GM12878 (cell line): ENCODE measurements at regions not wholly inside any gene's neighbourhood (a gene's known extent, or its start where the extent isn't known, plus 50 kb on each side); places are given as distances from the start of the nearest gene placed in this dataset.

Experiments
- ATAC-seq: fragments of 200-7000 bp; cut with Tn5 transposase; 3 replicates; pipeline ENCODE4 v1.9.1; 2020; ENCODE audit warnings: mild to moderate bottlenecking, moderate library complexity
- BruUV-seq: library from RNA; stranded (reverse); fragments of 400-500 nt; replicated peaks from 2 replicates; lab custom pipeline; 2021; lab: Mats Ljungman, UMichigan
- CTCF ChIA-PET: fragments of 300-600 bp; sonication (Branson Sonifier 250); formaldehyde crosslinking; extraction: SDS; loops from one replicate; lab custom pipeline; 2021; ENCODE audit warnings: inconsistent platforms; lab: Yijun Ruan, JAX
- POLR2A ChIA-PET: fragments of 350-600 bp; formaldehyde crosslinking; extraction: SDS; loops from one replicate; lab custom pipeline; 2021; ENCODE audit warnings: inconsistent platforms; lab: Charles Lee
- RAD21 ChIA-PET: fragments of 300-600 bp; sonication (Branson Sonifier 250); formaldehyde crosslinking; loops from one replicate; lab custom pipeline; 2023; ENCODE audit warnings: antibody characterized with exemption; ENCODE audit not compliant: unreplicated experiment; lab: Charles Lee
- SMC1A ChIA-PET: fragments of 300-600 bp; sonication (Branson Sonifier 250); formaldehyde crosslinking; loops from one replicate; lab custom pipeline; 2023; ENCODE audit not compliant: unreplicated experiment, uncharacterized antibody; lab: Charles Lee
- DNase-seq: peaks from one replicate; pipeline ENCODE4 v3.0.0-alpha.2; 2011; ENCODE audit warnings: low read depth, low spot score
- FAIRE-seq: peaks from 3 replicates; lab custom pipeline; 2011; peaks lifted over from hg19 to GRCh38; lab: Jason Lieb, UNC
- H2AFZ ChIP-seq: 2 replicates; pipeline ENCODE4 v1.6.0; 2011; ENCODE audit warnings: low read depth, low read length, control low read depth; ENCODE audit not compliant: control insufficient read depth
- H3K27ac ChIP-seq: 2 replicates; pipeline ENCODE4 v1.5.1; 2011; ENCODE audit warnings: control low read depth; ENCODE audit not compliant: control insufficient read depth, insufficient read depth
- H3K27me3 ChIP-seq, 2 experiments: replicated peaks in 1 of 2; 2 replicates each; pipeline versions ENCODE4 v1.6.0 to v1.6.1; 2011; ENCODE audit warnings: low read length in 1 of 2; ENCODE audit not compliant: control insufficient read depth in 2 of 2, insufficient read depth in 2 of 2
- H3K36me3 ChIP-seq, 2 experiments: 2 replicates each; pipeline ENCODE4 v1.5.1; 2011; ENCODE audit warnings: low read length in 1 of 2; ENCODE audit not compliant: control insufficient read depth in 2 of 2, insufficient read depth in 2 of 2
- H3K4me1 ChIP-seq: 2 replicates; pipeline ENCODE4 v1.6.1; 2011; ENCODE audit warnings: mild to moderate bottlenecking, low read length, moderate library complexity, mixed read lengths; ENCODE audit not compliant: control insufficient read depth, insufficient read depth
- H3K4me2 ChIP-seq: 2 replicates; pipeline ENCODE4 v1.6.0; 2011; ENCODE audit warnings: control low read depth; ENCODE audit not compliant: control insufficient read depth, insufficient read depth
- H3K4me3 ChIP-seq: fragments of 200-600 bp; sonication (generic); 2 replicates; pipeline ENCODE4 v1.5.1; 2016
- H3K79me2 ChIP-seq: 2 replicates; pipeline ENCODE4 v1.6.0; 2011; ENCODE audit warnings: low read length; ENCODE audit not compliant: control insufficient read depth, insufficient read depth
- H3K9ac ChIP-seq: 2 replicates; pipeline ENCODE4 v1.8.0; 2011; ENCODE audit warnings: low read length, control low read depth, mixed read lengths; ENCODE audit not compliant: control insufficient read depth, insufficient read depth
- H3K9me3 ChIP-seq: replicated peaks from 3 replicates; pipeline ENCODE4 v1.5.1; 2011; ENCODE audit warnings: mild to moderate bottlenecking, low read length; ENCODE audit not compliant: control insufficient read depth, insufficient read depth
- H4K20me1 ChIP-seq: 2 replicates; pipeline ENCODE4 v1.6.0; 2011; ENCODE audit not compliant: control insufficient read depth, insufficient read depth
- CHD4 ChIP-seq: fragments of 200-600 bp; sonication (generic); IDR thresholded peaks from 2 replicates; pipeline ENCODE4 v1.6.1; 2016; ENCODE audit warnings: mild to moderate bottlenecking
- NFYA ChIP-seq: IDR thresholded peaks from 2 replicates; pipeline ENCODE4 v1.6.1; 2011; ENCODE audit warnings: low read depth, mild to moderate bottlenecking, low read length, improper control_type of control experiment, borderline replicate concordance
- PAX8 ChIP-seq: fragments of 450-650 bp; IDR thresholded peaks from 2 replicates; pipeline ENCODE4 v1.6.1; 2017; ENCODE audit warnings: mild to moderate bottlenecking, moderate library complexity
- RCOR1 ChIP-seq: conservative IDR thresholded peaks from 2 replicates; pipeline ENCODE4 v1.6.1; 2012; ENCODE audit warnings: low read depth, low read length, improper control_type of control experiment
- RFX5 ChIP-seq: IDR thresholded peaks from 2 replicates; pipeline ENCODE4 v1.6.1; 2011; ENCODE audit warnings: low read depth, low read length, improper control_type of control experiment
- SMAD5 ChIP-seq: IDR thresholded peaks from 2 replicates; pipeline ENCODE4 v1.6.1; 2016; ENCODE audit warnings: antibody characterized with exemption, low read depth
- STAT1 ChIP-seq: fragments of 450-650 bp; conservative IDR thresholded peaks from 2 replicates; pipeline ENCODE4 v1.6.1; 2014; ENCODE audit warnings: antibody characterized with exemption, mild to moderate bottlenecking
- TAF1 ChIP-seq: IDR thresholded peaks from 2 replicates; pipeline ENCODE4 v1.6.1; 2011; ENCODE audit warnings: mild to moderate bottlenecking, low read depth, low read length, borderline replicate concordance
- YBX1 ChIP-seq: fragments of 450-650 bp; IDR thresholded peaks from 2 replicates; pipeline ENCODE4 v1.6.1; 2016; ENCODE audit warnings: antibody characterized with exemption
- ZNF622 ChIP-seq: fragments of 450-650 bp; IDR thresholded peaks from 2 replicates; pipeline ENCODE4 v1.6.1; 2017; ENCODE audit warnings: mild to moderate bottlenecking, inconsistent platforms
- WGBS: methylation state at CpG from one replicate; pipeline ENCODE4 v1.1.6; 2016; ENCODE audit warnings: low lambda C conversion rate; ENCODE audit not compliant: insufficient replicate concordance, insufficient coverage; ENCODE audit errors: missing lambda C conversion rate; 5-methylcytosine and 5-hydroxymethylcytosine counted together
- in situ Hi-C: fragments of 300-500 bp; cut with MboI; formaldehyde crosslinking; loops from 9 replicates; pipeline ENCODE4 v1.14.3; 2018; ENCODE audit warnings: mixed read lengths
- intact Hi-C: fragments of 100-400 bp; cut with micrococcal nuclease; formaldehyde crosslinking; loops from one replicate; pipeline ENCODE4 v1.14.2; 2022; ENCODE audit not compliant: unreplicated experiment
- TF ChIP-seq, protein P1 (sequence below): IDR thresholded peaks from 2 replicates; pipeline ENCODE4 v1.6.1; 2011; ENCODE audit warnings: borderline replicate concordance, low read depth, mild to moderate bottlenecking, moderate library complexity, mixed read lengths, low read length; ENCODE audit not compliant: insufficient read depth; ENCODE audit errors: extremely low read length

GRCh38 chr1:204809488-204809887, 61.2 kb upstream of the NFASC start (continued):
- TF ChIP-seq, protein P1, sequence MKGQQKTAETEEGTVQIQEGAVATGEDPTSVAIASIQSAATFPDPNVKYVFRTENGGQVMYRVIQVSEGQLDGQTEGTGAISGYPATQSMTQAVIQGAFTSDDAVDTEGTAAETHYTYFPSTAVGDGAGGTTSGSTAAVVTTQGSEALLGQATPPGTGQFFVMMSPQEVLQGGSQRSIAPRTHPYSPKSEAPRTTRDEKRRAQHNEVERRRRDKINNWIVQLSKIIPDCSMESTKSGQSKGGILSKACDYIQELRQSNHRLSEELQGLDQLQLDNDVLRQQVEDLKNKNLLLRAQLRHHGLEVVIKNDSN: no peak

GRCh38 chr1:204812842-204813241, 57.8 kb upstream of the NFASC start:
- no peak for ATAC-seq
- H2AFZ ChIP-seq: no peak overlapping the region
- H3K79me2 ChIP-seq: no peaks in the 10 kb centered on the region
- ChIA-PET CTCF (interaction anchor here (1.3 to 2.8 kb wide), 4 partner anchors 10 to 260 kb away, joined by 3 to 9 read pairs (median 6); no protein-coding TSS in a partner anchor), RAD21 (no interaction called here), SMC1A (interaction anchor here (0.5 to 2.1 kb wide), 4 partner anchors 10 to 262 kb away, joined by 3 to 7 read pairs (median 4); no protein-coding TSS in a partner anchor), POLR2A (no interaction called here)
- BruUV-seq: no TSS peak
- H3K4me2 ChIP-seq: no peak overlapping the region
- H3K27me3 ChIP-seq: peaks cover 3 to 4% of the 10 kb centered on the region in 2 experiments; a peak in 3 of 4 replicates
- WGBS: 6% methylated on average over 1 of the region's 1 CpG
- TF ChIP-seq NFYA (no peak), TAF1 (no peak), PAX8 (no peak), RFX5 (no peak), ZNF622 (no peak), YBX1 (no peak), SMAD5 (no peak), CHD4 (no peak), RCOR1 (no peak), STAT1 (no peak)
- in situ Hi-C loops (no loop called here), intact Hi-C loops (no loop called here)
- H4K20me1 ChIP-seq: no peaks in the 10 kb centered on the region
- no peaks in the 10 kb centered on the region for H3K36me3 ChIP-seq
- no peaks in the 10 kb centered on the region for H3K4me1 ChIP-seq
- H3K9me3 ChIP-seq: no peaks in the 10 kb centered on the region
- H3K9ac ChIP-seq: no peak overlapping the region
- no peak for FAIRE-seq
- no peak overlapping the region for H3K4me3 ChIP-seq
- no peak overlapping the region for H3K27ac ChIP-seq
- no peak for DNase-seq
